ENCODE measurements at regions not wholly inside any gene's neighbourhood (a gene's known extent, or its start where the extent isn't known, plus 50 kb on each side); places are given as distances from the start of the nearest gene placed in this dataset.

DNA sequence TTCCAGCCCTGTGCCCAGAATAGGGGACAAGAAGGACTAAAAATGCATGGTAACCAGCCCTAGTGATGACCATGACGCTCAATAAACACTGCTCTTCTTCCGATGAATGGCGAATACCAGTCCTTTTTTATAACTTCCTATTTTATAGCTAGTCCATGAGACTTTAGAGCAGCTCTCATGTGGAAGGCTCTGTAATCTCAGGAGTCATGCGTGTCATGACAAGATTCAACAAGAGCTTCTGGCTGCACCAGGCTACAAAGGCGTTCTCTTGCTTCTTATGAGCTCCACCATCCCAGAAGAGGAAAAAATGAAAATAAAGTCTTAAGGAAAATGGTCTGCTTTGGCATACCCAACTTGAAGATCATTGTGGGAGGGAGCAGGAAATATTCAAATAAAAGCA, 141.0 kb downstream of the TMCO5A start:
- Histone ChIP-seq H3K27me3 (ENCODE audit: low read depth) (no peaks in the 10 kb centered on the region), H3K4me1 (peaks cover 39% of the 10 kb centered on the region), H3K27ac (replicated peaks) (no peak overlapping the region), H3K9me3 (replicated peaks) (no peaks in the 10 kb centered on the region), H3K4me3 (no peak overlapping the region), H3K36me3 (no peaks in the 10 kb centered on the region)
- intact Hi-C loops (cut with micrococcal nuclease), result no loop called here
- no peak for DNase-seq
- TF ChIP-seq, protein P1, sequence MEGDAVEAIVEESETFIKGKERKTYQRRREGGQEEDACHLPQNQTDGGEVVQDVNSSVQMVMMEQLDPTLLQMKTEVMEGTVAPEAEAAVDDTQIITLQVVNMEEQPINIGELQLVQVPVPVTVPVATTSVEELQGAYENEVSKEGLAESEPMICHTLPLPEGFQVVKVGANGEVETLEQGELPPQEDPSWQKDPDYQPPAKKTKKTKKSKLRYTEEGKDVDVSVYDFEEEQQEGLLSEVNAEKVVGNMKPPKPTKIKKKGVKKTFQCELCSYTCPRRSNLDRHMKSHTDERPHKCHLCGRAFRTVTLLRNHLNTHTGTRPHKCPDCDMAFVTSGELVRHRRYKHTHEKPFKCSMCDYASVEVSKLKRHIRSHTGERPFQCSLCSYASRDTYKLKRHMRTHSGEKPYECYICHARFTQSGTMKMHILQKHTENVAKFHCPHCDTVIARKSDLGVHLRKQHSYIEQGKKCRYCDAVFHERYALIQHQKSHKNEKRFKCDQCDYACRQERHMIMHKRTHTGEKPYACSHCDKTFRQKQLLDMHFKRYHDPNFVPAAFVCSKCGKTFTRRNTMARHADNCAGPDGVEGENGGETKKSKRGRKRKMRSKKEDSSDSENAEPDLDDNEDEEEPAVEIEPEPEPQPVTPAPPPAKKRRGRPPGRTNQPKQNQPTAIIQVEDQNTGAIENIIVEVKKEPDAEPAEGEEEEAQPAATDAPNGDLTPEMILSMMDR (IDR thresholded peaks at IDR 0.05; ENCODE audit: borderline replicate concordance), result no peak

DNA sequence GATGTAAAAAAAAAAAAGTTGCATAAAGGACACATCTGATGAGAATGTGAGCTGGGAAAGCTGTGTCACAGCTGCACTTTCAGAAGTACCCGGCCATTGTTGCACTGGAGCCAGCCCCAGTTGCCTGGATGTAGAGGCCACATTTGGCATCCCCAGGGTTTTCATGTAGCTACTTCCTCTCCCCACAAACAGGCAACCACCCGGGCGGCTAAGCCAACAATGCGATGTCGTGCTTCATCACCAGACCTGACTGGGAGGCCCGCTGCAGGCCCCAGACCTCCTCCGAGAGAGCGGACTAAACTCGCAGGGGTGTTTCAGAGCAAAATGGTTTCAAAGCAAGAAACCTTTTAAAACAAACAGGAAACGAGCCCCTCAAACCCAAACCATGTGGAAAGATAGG, 142.3 kb downstream of the TMCO5A start:
- no peak for DNase-seq
- H3K27ac ChIP-seq (replicated peaks), result no peak overlapping the region
- H3K36me3 ChIP-seq, result no peaks in the 10 kb centered on the region
- TF ChIP-seq, protein P1 (IDR thresholded peaks at IDR 0.05; ENCODE audit: borderline replicate concordance), result no peak
- intact Hi-C loops (cut with micrococcal nuclease), result no loop called here
- no peaks in the 10 kb centered on the region for H3K9me3 ChIP-seq (replicated peaks)
- no peak overlapping the region for H3K4me3 ChIP-seq
- no peaks in the 10 kb centered on the region for H3K27me3 ChIP-seq (ENCODE audit: low read depth)
- peaks cover 33% of the 10 kb centered on the region for H3K4me1 ChIP-seq

DNA sequence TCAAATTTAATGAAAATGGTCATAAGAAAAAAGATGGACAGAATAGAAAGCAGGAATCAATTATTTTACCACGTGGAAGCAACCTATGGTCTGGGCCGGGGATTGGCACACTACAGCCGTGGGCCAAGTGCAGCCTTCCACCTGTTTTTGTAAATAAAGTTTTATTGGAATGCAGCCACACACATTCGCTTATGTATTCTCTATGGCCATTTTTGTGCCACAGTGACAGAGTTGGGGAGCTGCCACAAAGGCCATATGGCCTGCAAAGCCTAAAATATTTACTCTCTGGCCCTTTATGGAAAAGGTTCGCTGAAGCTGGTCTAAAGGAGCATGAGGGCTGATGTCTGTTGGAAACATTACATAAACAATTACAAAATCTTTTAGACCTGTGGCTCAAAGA, 144.8 kb downstream of the TMCO5A start:
- Histone ChIP-seq H3K27ac (replicated peaks) (no peak overlapping the region), H3K9me3 (replicated peaks) (no peaks in the 10 kb centered on the region)
- intact Hi-C loops (cut with micrococcal nuclease), result no loop called here

DNA sequence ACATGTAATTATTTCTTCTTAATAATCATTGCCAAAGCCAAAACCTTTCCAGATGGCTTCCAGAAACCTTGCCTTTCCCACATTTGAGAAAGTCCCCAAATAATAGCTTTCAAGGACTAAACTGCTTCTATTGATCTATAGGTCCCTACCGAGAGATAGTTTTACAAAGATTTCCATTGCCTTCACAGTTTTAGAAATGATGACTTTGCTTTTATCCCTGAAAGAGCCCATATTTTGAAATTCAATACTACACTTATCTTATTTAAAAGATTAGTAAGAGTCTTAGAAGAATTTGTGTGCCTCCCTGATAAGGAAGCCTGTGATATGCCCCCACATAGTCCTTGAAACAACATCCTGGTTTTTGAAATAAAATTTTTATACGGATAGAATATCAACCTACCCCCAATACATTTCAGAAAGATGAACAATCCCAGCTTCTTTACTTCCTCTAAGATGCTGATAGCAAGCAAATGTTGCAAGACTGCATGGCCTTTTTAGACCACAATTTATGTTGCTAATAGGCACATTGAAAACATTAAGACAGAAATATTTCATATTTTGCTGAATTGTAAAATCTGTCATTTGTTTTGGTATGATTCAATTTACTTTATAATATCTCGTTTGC, 146.3 kb downstream of the TMCO5A start:
- Histone ChIP-seq H3K4me3 (no peak overlapping the region), H3K27ac (replicated peaks) (no peak overlapping the region), H3K27me3 (ENCODE audit: low read depth) (no peaks in the 10 kb centered on the region), H3K4me1 (peaks cover 19% of the 10 kb centered on the region), H3K36me3 (no peaks in the 10 kb centered on the region), H3K9me3 (replicated peaks) (no peaks in the 10 kb centered on the region)
- no peak for DNase-seq
- TF ChIP-seq, protein P1 (IDR thresholded peaks at IDR 0.05; ENCODE audit: borderline replicate concordance), result no peak
- intact Hi-C loops (cut with micrococcal nuclease), result no loop called here

More for the DNA sequence above, 144.8 kb downstream of the TMCO5A start:
- H3K27me3 ChIP-seq (ENCODE audit: low read depth), result no peaks in the 10 kb centered on the region
- H3K4me1 ChIP-seq, result peaks cover 10% of the 10 kb centered on the region
- no peak for DNase-seq
- no peaks in the 10 kb centered on the region for H3K36me3 ChIP-seq
- TF ChIP-seq, protein P1 (IDR thresholded peaks at IDR 0.05; ENCODE audit: borderline replicate concordance), result no peak
- H3K4me3 ChIP-seq, result no peak overlapping the region

DNA sequence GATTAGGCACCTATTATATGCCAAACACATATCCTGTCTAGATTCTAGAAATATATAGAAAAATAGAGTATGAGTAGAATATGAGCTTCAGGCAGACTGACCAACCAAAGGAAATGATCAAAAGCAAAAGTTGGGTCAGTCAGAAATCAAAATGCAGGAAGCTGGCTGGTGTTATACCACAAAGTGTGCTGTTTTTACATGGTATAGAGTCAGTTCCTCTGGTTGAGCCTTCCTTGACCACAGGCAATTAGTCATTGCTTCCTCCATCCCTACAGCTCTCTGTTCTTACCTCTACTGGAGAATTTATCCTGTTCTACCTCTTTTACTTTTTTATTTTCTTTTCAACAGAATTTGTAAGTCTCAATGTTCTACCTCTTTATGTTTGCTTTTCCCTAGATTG, 149.8 kb downstream of the TMCO5A start:
- no peak overlapping the region for H3K27ac ChIP-seq (replicated peaks)
- no peak overlapping the region for H3K4me3 ChIP-seq

More for the DNA sequence above, 149.8 kb downstream of the TMCO5A start:
- no peaks in the 10 kb centered on the region for H3K9me3 ChIP-seq (replicated peaks)
- intact Hi-C loops (cut with micrococcal nuclease), result no loop called here
- H3K36me3 ChIP-seq, result no peaks in the 10 kb centered on the region
- no peak for DNase-seq
- H3K27me3 ChIP-seq (ENCODE audit: low read depth), result no peaks in the 10 kb centered on the region
- TF ChIP-seq, protein P1 (IDR thresholded peaks at IDR 0.05; ENCODE audit: borderline replicate concordance), result no peak
- H3K4me1 ChIP-seq, result peaks cover 16% of the 10 kb centered on the region
